Endodermal cell (in vitro differentiated cells): ENCODE measurements at regions not wholly inside any gene's neighbourhood (a gene's known extent, or its start where the extent isn't known, plus 50 kb on each side); places are given as distances from the start of the nearest gene placed in this dataset.

Experiments
- DNase-seq: peaks from one replicate; pipeline ENCODE4 v3.0.0-alpha.2; 2017
- H3K27ac ChIP-seq: 2 replicates; pipeline ENCODE4 v1.5.1; 2013; ENCODE audit warnings: mild to moderate bottlenecking, low read depth, low read length, moderate library complexity
- H3K27me3 ChIP-seq: 2 replicates; pipeline ENCODE4 v1.6.1; 2013; ENCODE audit warnings: mild to moderate bottlenecking, low read length, moderate library complexity; ENCODE audit not compliant: insufficient read depth, control insufficient read depth, poor library complexity, severe bottlenecking
- H3K36me3 ChIP-seq: 2 replicates; pipeline ENCODE4 v1.7.0; 2013; ENCODE audit warnings: mild to moderate bottlenecking, low read length, moderate library complexity; ENCODE audit not compliant: control insufficient read depth, insufficient read depth
- H3K4me1 ChIP-seq: one replicate; pipeline ENCODE4 v1.7.0; 2013; ENCODE audit warnings: low read length; ENCODE audit not compliant: control insufficient read depth, insufficient read depth
- H3K4me3 ChIP-seq: 2 replicates; pipeline ENCODE4 v1.5.1; 2013; ENCODE audit warnings: mild to moderate bottlenecking, low read length, moderate library complexity
- H3K9ac ChIP-seq: 2 replicates; pipeline ENCODE4 v1.6.1; 2013; ENCODE audit warnings: mild to moderate bottlenecking, low read length, moderate library complexity; ENCODE audit not compliant: poor library complexity, severe bottlenecking; ENCODE audit errors: extremely low read depth
- H3K9me3 ChIP-seq: 2 replicates; pipeline ENCODE4 v1.6.1; 2013; ENCODE audit warnings: mild to moderate bottlenecking, low read length, moderate library complexity; ENCODE audit not compliant: control insufficient read depth
- H3K27ac Mint-ChIP-seq: 2 replicates; pipeline ENCODE4 v1.8.0; 2020; ENCODE audit warnings: mixed read lengths
- H3K27me3 Mint-ChIP-seq: 2 replicates; pipeline ENCODE4 v1.8.0; 2021; ENCODE audit warnings: mild to moderate bottlenecking, mixed read lengths; ENCODE audit not compliant: insufficient read depth
- H3K36me3 Mint-ChIP-seq: 2 replicates; pipeline ENCODE4 v1.8.0; 2020; ENCODE audit warnings: low read depth, mixed read lengths
- H3K4me1 Mint-ChIP-seq: 2 replicates; pipeline ENCODE4 v1.8.0; 2020; ENCODE audit warnings: mixed read lengths
- H3K4me3 Mint-ChIP-seq: 2 replicates; pipeline ENCODE4 v1.8.0; 2020; ENCODE audit warnings: mild to moderate bottlenecking, moderate library complexity, mixed read lengths
- H3K9me3 Mint-ChIP-seq: 2 replicates; pipeline ENCODE4 v1.8.0; 2020; ENCODE audit warnings: mild to moderate bottlenecking, mixed read lengths
- CTCF ChIP-seq: fragments of 200-600 bp; sonication (generic); conservative IDR thresholded peaks from 2 replicates; pipeline ENCODE4 v1.5.0; 2021; ENCODE audit warnings: antibody characterized with exemption, mild to moderate bottlenecking
- WGBS, 2 experiments: methylation state at CpG; one replicate each; pipeline versions ENCODE4 v1.1.5 to v1.1.7; 2013; ENCODE audit warnings: missing lambda C conversion rate in 2 of 2, mixed read lengths in 1 of 2; ENCODE audit not compliant: insufficient coverage in 1 of 2, insufficient read length in 1 of 2; 5-methylcytosine and 5-hydroxymethylcytosine counted together

GRCh38 chr12:125690841-125691240 is 625.6 kb downstream of the AACS start:
- H3K4me1 ChIP-seq: no peaks in the 10 kb centered on the region
- H3K9ac ChIP-seq: no peak overlapping the region
- H3K9me3 Mint-ChIP-seq: no peaks in the 10 kb centered on the region
- no peaks in the 10 kb centered on the region for H3K36me3 ChIP-seq
- H3K4me3 Mint-ChIP-seq: no peak overlapping the region
- DNase-seq: no peak
- H3K9me3 ChIP-seq: no peaks in the 10 kb centered on the region
- no peaks in the 10 kb centered on the region for H3K36me3 Mint-ChIP-seq
- no peak overlapping the region for H3K27ac Mint-ChIP-seq
- WGBS, 2 experiments: 83 to 93% methylated on average over 8 to 9 of the region's 9 CpGs
- no peak for TF ChIP-seq CTCF
- peaks cover 10% of the 10 kb centered on the region for H3K27me3 Mint-ChIP-seq
- no peak overlapping the region for H3K27ac ChIP-seq
- H3K4me1 Mint-ChIP-seq: no peaks in the 10 kb centered on the region
- H3K27me3 ChIP-seq: no peaks in the 10 kb centered on the region
- H3K4me3 ChIP-seq: no peak overlapping the region

- Mint-ChIP-seq H3K27me3 (no peaks in the 10 kb centered on the region), H3K4me1 (no peaks in the 10 kb centered on the region), H3K36me3 (no peaks in the 10 kb centered on the region), H3K27ac (no peak overlapping the region), H3K4me3 (no peak overlapping the region), H3K9me3 (no peaks in the 10 kb centered on the region)
- no peaks in the 10 kb centered on the region for H3K9me3 ChIP-seq
- no peak for DNase-seq
- H3K27ac ChIP-seq: no peak overlapping the region
- no peaks in the 10 kb centered on the region for H3K36me3 ChIP-seq
- H3K27me3 ChIP-seq: no peaks in the 10 kb centered on the region
- no peak overlapping the region for H3K4me3 ChIP-seq
- WGBS, 2 experiments: 59 to 72% methylated on average over 2 of the region's 2 CpGs
- no peak for TF ChIP-seq CTCF
- no peak overlapping the region for H3K9ac ChIP-seq
- H3K4me1 ChIP-seq: no peaks in the 10 kb centered on the region
Observed at GRCh38 chr12:125696054-125696453, 630.8 kb downstream of the AACS start.

GRCh38 chr12:125704803-125705202 is 639.6 kb downstream of the AACS start:
- no peak overlapping the region for H3K4me3 ChIP-seq
- WGBS, 2 experiments: 96% methylated on average over 3 of the region's 3 CpGs; no CpG with 5 or more reads in 1 of the 2 experiments
- H3K27ac ChIP-seq: no peak overlapping the region
- Mint-ChIP-seq H3K27ac (no peak overlapping the region), H3K27me3 (no peaks in the 10 kb centered on the region), H3K36me3 (no peaks in the 10 kb centered on the region), H3K4me3 (no peak overlapping the region), H3K9me3 (peaks cover 7% of the 10 kb centered on the region), H3K4me1 (no peaks in the 10 kb centered on the region)
- no peak for TF ChIP-seq CTCF
- DNase-seq: no peak
- H3K9me3 ChIP-seq: no peaks in the 10 kb centered on the region
- no peaks in the 10 kb centered on the region for H3K36me3 ChIP-seq
- no peaks in the 10 kb centered on the region for H3K4me1 ChIP-seq
- H3K27me3 ChIP-seq: no peaks in the 10 kb centered on the region
- H3K9ac ChIP-seq: no peak overlapping the region
